Mucosa of descending colon (tissue), 3 donors: ENCODE measurements at regions not wholly inside any gene's neighbourhood (a gene's known extent, or its start where the extent isn't known, plus 50 kb on each side); places are given as distances from the start of the nearest gene placed in this dataset.

ENCODE experiments used
- ATAC-seq: fragments of 200-7000 bp; cut with Tn5 transposase; one replicate; pipeline ENCODE4 v1.9.1; 2020; ENCODE audit warnings: mild to moderate bottlenecking, moderate library complexity
- DNase-seq, 3 donors: peaks; one replicate each; pipeline ENCODE4 v3.0.0-alpha.2; 2020
- H3K36me3 ChIP-seq: fragments of 200-600 bp; one replicate; pipeline ENCODE4 v1.8.0; 2021; ENCODE audit warnings: low read depth, mild to moderate bottlenecking
- H3K4me1 ChIP-seq: fragments of 200-600 bp; one replicate; pipeline ENCODE4 v1.8.0; 2021; ENCODE audit warnings: low read depth, mild to moderate bottlenecking
- H3K4me3 ChIP-seq: fragments of 200-600 bp; one replicate; pipeline ENCODE4 v1.8.0; 2021; ENCODE audit warnings: mild to moderate bottlenecking
- H3K9me3 ChIP-seq: fragments of 200-600 bp; one replicate; pipeline ENCODE4 v1.8.0; 2021; ENCODE audit warnings: mild to moderate bottlenecking
- intact Hi-C, 2 donors: fragments of 100-400 bp; cut with DNase I in 1 of 2; cut with micrococcal nuclease in 1 of 2; formaldehyde crosslinking; loops; one replicate each; pipeline versions ENCODE4 v1.11.0 to v1.11.1; 2022; cut with DNase I, micrococcal nuclease
- TF ChIP-seq, protein P1 (sequence below): fragments of 200-600 bp; IDR thresholded peaks from one replicate; pipeline ENCODE4 v1.8.0; 2022; ENCODE audit warnings: antibody characterized with exemption, mild to moderate bottlenecking
- donor health status: DM: no; HTN: no; CAD: no; lungs with moderate emphysema.
- donor health status: DM: no; HTN: no; CAD: no.
- donor health status: DM: no; HTN: yes; CAD: no.

DNA sequence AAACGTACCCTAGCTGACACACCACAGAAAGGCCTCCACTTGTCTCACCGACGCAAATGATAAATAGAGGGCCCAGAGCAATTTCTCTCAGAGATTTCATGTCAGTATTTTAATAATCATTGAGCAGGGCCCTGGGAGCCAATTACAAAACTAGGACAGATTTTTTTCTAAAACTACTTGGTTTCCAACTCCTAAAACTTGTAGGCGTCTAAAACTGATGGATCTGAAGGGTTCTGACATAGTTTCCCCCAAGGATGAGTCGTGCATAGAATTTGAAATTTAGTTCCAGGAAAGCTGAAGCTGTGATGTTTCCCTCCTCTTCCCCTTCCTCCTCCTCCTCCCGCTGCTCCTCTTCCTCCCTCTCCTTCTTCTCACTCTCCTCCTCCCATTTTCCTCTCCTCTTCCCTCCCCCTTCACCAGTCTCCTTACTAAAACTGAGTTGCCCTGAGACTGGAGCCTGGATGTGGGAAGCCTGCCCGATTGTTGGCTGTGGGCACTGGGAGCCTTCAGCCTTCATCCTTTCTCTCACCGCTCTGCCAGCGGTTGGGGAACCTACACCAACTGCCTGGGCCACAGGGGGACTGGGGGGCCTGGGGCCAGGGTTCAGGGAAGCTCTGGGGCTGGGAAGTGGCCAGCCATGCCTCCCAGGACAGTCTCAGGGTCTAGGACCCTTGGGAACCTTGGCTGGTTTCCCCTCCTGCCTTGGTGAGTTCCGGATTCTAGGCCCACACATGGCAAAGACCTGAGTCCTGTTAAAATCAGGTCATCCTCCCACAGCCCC lies 73.9 kb upstream of the SLC6A11 start:
- TF ChIP-seq, protein P1, sequence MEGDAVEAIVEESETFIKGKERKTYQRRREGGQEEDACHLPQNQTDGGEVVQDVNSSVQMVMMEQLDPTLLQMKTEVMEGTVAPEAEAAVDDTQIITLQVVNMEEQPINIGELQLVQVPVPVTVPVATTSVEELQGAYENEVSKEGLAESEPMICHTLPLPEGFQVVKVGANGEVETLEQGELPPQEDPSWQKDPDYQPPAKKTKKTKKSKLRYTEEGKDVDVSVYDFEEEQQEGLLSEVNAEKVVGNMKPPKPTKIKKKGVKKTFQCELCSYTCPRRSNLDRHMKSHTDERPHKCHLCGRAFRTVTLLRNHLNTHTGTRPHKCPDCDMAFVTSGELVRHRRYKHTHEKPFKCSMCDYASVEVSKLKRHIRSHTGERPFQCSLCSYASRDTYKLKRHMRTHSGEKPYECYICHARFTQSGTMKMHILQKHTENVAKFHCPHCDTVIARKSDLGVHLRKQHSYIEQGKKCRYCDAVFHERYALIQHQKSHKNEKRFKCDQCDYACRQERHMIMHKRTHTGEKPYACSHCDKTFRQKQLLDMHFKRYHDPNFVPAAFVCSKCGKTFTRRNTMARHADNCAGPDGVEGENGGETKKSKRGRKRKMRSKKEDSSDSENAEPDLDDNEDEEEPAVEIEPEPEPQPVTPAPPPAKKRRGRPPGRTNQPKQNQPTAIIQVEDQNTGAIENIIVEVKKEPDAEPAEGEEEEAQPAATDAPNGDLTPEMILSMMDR, result no peak
- Histone ChIP-seq H3K4me1 (no peaks in the 10 kb centered on the region), H3K36me3 (no peaks in the 10 kb centered on the region), H3K4me3 (no peak overlapping the region), H3K9me3 (no peaks in the 10 kb centered on the region)
- ATAC-seq (no peak), DNase-seq (no peak)
- intact Hi-C loops, result no loop called here

GRCh38 chr3:10743366-10744097 lies 72.5 kb upstream of the SLC6A11 start:
- TF ChIP-seq, protein P1, result no peak
- no peaks in the 10 kb centered on the region for H3K9me3 ChIP-seq
- intact Hi-C loops, result no loop called here
- H3K4me1 ChIP-seq, result no peaks in the 10 kb centered on the region
- H3K36me3 ChIP-seq, result no peaks in the 10 kb centered on the region
- no peak overlapping the region for H3K4me3 ChIP-seq
- no peak for DNase-seq
- ATAC-seq, result no peak

- no peaks in the 10 kb centered on the region for H3K4me1 ChIP-seq
- DNase-seq, result no peak
- H3K4me3 ChIP-seq, result no peak overlapping the region
- intact Hi-C loops, result no loop called here
- TF ChIP-seq, protein P1, result no peak
- H3K36me3 ChIP-seq, result no peaks in the 10 kb centered on the region
- H3K9me3 ChIP-seq, result no peaks in the 10 kb centered on the region
- ATAC-seq, result no peak
Measured at GRCh38 chr3:10744098-10744465, 71.9 kb upstream of the SLC6A11 start.

DNA sequence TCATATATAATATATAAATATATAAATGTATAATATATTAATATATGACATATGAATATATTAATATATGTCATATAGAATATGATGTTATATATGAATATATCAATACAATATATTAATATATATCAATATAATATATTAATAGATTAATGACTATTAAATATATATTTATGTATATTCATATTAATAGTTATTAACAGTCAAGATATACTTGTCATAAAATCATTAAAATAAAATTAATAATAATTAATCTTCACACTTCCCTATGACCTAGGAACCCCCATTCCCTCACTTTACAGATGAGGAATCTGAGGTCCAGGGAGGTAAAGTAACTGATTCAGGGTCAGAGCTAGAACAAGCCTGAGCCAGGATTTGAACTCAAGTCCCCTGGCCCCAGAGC lies 70.6 kb upstream of the SLC6A11 start:
- intact Hi-C loops, result no loop called here

GRCh38 chr3:10746001-10746400 lies 70.0 kb upstream of the SLC6A11 start:
- ATAC-seq, result no peak
- TF ChIP-seq, protein P1, result no peak
- intact Hi-C loops, result no loop called here
- Histone ChIP-seq H3K36me3 (no peaks in the 10 kb centered on the region), H3K4me1 (no peaks in the 10 kb centered on the region), H3K9me3 (no peaks in the 10 kb centered on the region), H3K4me3 (no peak overlapping the region)
- no peak for DNase-seq

More for the DNA sequence above, 70.6 kb upstream of the SLC6A11 start:
- TF ChIP-seq, protein P1, result no peak
- H3K9me3 ChIP-seq, result no peaks in the 10 kb centered on the region
- H3K36me3 ChIP-seq, result no peaks in the 10 kb centered on the region
- no peak for ATAC-seq
- no peaks in the 10 kb centered on the region for H3K4me1 ChIP-seq
- H3K4me3 ChIP-seq, result no peak overlapping the region
- no peak for DNase-seq
